GM18909 (cell line): ENCODE measurements at regions not wholly inside any gene's neighbourhood (a gene's known extent, or its start where the extent isn't known, plus 50 kb on each side); places are given as distances from the start of the nearest gene placed in this dataset.
"Not testable (repeated sequence)": the region's sequence is repeated elsewhere in the genome, so short reads cannot be mapped to it uniquely, and the experiment has no call there.

Source experiments
- ATAC-seq: cut with Tn5 transposase; IDR thresholded peaks from one replicate; pipeline ENCODE4 v1.9.1; 2021; ENCODE audit warnings: mild to moderate bottlenecking; ENCODE audit not compliant: unreplicated experiment, poor library complexity

GRCh38 chr4:126445596-126445995 lies 1130.8 kb downstream of the FAT4 start:
- ATAC-seq = no peak

DNA sequence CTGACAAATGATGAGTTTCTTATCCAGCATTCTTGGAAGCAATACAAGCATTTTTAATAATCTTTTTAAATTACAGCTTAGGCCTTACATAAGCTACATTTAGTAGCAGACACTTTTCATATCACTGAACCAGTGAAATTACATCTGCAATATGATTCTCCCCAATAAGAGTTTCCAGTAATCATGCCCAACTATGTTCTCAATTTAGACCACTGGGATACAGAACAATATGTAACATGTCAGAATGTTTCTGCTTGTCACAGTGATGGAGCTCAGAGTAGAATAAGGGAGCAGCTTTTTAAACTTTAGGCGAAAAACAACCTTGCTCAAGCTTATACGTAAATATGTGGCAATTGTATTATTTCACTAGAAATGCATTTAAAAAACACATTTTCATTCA lies 1132.2 kb downstream of the FAT4 start:
- ATAC-seq = no peak

GRCh38 chr4:126448086-126448845 lies 1133.5 kb downstream of the FAT4 start:
- ATAC-seq = no peak

- ATAC-seq = no peak
These were observed 1136.6 kb downstream of the FAT4 start for GRCh38 chr4:126451237-126451873.

GRCh38 chr4:126455865-126456264 lies 1141.1 kb downstream of the FAT4 start:
- no peak for ATAC-seq

- ATAC-seq = no peak
These were observed 1144.2 kb downstream of the FAT4 start for GRCh38 chr4:126458993-126459392.

GRCh38 chr4:126465341-126465740 lies 1150.6 kb downstream of the FAT4 start:
- ATAC-seq = no peak

DNA sequence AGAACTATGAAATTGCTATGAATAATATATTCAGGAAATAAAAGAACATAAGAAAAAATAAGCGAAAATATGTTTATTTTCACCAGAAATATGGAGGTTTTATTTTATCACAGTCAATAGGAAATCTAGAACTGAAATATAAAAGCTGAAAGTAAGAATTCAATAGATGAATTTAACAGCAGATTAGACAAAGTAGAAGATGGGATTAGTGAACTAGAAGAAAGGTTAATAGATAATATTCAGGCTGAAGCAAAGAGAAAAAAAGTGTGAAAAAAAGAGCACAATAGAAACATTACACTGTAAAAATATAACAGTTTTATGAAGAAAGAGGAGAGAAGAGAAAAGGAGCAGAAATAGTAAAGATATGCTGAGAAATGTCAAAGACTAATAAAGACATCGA lies 1152.1 kb downstream of the FAT4 start:
- ATAC-seq = no peak

- no peak for ATAC-seq
These were observed 1153.4 kb downstream of the FAT4 start for GRCh38 chr4:126468144-126468543.

DNA sequence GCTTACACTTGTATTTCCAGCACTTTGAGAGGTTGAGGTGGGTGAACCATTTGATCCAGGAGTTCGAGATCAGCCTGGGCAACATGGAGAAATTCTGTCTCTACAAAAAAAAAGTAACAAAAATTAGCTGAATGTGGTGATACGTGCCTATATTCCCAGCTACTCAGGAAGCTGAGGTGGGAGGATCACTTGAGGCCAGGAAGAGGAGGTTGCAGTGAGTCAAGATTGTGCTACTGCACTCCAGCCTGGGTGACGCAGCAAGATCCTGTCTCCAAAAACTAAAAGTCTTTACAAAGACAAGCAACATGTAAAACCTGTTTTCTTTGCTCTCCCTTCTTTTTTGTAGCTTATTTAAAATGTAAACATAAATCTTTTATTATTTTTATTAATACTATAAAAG lies 1156.1 kb downstream of the FAT4 start:
- ATAC-seq = no peak

DNA sequence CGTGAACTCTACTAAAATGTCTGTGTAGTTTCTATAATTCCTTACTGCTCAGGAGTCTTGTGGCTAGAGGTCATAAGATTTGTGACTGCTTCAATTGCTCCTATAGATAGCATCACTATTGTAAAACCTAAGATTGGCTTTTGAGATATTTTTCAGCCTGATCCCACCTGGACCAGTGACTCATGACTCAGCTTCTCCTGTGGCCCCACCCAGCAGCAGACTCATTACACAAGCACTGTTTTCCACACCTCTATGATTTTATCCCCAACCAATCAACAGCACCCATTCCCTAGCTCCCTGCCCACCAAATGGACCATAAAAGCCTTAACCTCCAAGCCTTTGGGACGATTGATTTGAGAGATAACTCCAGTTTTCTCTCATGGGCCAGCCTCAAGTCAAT lies 1157.0 kb upstream of the INTU start:
- ATAC-seq = no peak

GRCh38 chr4:126479709-126480108 lies 1153.0 kb upstream of the INTU start:
- ATAC-seq = no peak

DNA sequence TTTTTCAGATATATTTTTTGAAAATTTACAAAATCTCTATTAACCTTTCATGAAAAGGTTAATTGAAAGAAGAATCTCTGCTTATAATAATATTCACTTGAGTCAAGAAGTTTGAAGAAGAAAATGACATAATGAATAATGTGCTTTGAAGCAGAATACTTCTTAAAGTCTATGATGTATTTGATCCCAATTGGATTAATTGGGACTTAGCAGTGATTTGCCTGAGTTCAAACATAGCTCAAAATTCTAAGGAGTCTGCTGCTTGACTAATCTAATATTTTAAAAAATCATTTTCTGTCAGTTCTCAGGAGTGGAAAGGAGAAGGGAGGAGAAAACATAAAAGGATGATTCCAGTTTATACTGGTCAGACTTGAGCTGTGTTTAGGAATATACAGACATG lies 1150.4 kb upstream of the INTU start:
- ATAC-seq = no peak

- ATAC-seq = no peak
These were observed 1146.4 kb upstream of the INTU start for GRCh38 chr4:126486377-126486776.

- no peak for ATAC-seq
These were observed 1142.8 kb upstream of the INTU start for GRCh38 chr4:126489826-126490463.

- no peak for ATAC-seq
These were observed 1137.5 kb upstream of the INTU start for GRCh38 chr4:126495163-126495752.

- no peak for ATAC-seq
These were observed 1119.8 kb upstream of the INTU start for GRCh38 chr4:126512979-126513378.

DNA sequence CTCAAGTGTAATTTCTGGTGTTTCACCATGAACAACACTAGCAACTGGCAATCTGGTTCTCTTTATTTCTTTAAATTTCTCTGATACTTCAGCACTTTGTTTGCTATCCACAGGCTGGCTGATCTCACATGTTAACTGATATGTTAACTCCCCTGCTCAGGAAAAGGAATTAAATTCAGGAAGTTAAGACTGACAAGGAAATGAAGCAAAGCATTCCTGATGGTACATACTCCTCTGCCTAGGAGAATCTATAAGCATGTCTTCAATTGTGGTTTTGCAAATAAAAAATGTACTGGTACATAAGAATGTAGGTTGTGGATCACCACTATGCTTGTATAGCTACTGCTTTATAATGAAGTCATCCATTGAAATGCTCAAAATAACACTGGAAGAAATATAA lies 1119.2 kb upstream of the INTU start:
- ATAC-seq = no peak

GRCh38 chr4:126520731-126521130 lies 1112.0 kb upstream of the INTU start:
- ATAC-seq = no peak

DNA sequence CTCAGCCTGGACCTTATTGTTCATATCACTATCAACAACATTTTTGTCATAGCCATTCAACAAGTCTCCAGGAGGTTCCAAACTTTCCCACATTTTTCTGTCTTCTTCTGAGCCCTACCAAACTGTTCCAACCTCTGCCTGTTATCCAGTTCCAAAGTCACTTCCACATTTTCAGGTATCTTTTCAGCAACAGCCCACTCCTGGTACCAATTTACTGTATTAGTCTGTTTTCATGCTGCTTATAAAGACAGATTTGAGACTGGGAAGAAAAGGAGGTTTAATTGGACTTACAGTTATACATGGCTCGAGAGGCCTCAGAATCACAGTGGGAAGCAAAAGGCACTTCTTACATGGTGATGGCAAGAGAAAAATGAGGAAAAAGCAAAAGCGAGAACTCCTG lies 1107.4 kb upstream of the INTU start:
- not testable (repeated sequence) for ATAC-seq

- ATAC-seq = no peak
These were observed 1106.4 kb upstream of the INTU start for GRCh38 chr4:126526335-126526734.
